K562 (cell line): ENCODE measurements at regions not wholly inside any gene's neighbourhood (a gene's known extent, or its start where the extent isn't known, plus 50 kb on each side); places are given as distances from the start of the nearest gene placed in this dataset.

Experiments
- RFX5 ChIP-seq: IDR thresholded peaks from 2 replicates; pipeline ENCODE4 v1.6.1; 2011; ENCODE audit warnings: low read depth, mild to moderate bottlenecking, improper control_type of control experiment, low read length
- SP2 ChIP-seq: IDR thresholded peaks from 2 replicates; pipeline ENCODE4 v1.6.1; 2011; ENCODE audit warnings: mild to moderate bottlenecking, low read depth, low read length, moderate library complexity; ENCODE audit not compliant: poor library complexity, severe bottlenecking; ENCODE audit errors: extremely low read depth
- ZNF124 ChIP-seq: sonication (generic); formaldehyde crosslinking; IDR thresholded peaks from 2 replicates; pipeline ENCODE4 v1.8.1; 2022; ENCODE audit warnings: missing genetic modification reagents

DNA sequence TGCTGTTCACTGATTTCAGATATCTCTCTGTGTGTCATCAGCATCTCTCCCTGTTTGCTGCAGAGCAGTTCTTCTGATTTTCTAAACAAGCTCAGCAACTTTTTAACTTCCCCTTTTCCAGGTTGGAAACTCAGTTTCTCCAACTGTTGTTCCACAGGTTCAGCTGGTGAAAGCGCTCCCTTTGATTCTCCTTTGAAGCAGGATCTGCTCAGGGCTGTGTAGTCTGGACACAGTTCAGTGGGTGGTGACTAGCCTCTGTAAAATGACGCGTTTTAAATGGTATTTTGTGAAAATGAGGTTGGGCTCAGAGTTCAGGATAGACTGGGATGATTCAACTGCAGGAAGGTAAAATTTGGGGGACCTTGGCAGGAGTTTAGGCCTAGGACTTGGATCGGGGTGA is 106.3 kb downstream of the TRIM43 start:
- TF ChIP-seq SP2 (no peak), ZNF124 (CRISPR knock-in tag) (no peak), RFX5 (no peak)
